NCI-H226 (cell line): ENCODE measurements at regions not wholly inside any gene's neighbourhood (a gene's known extent, or its start where the extent isn't known, plus 50 kb on each side); places are given as distances from the start of the nearest gene placed in this dataset.
"Not testable (repeated sequence)": the region's sequence is repeated elsewhere in the genome, so short reads cannot be mapped to it uniquely, and the experiment has no call there.

Source experiments
- DNase-seq: peaks from one replicate; pipeline ENCODE4 v3.0.0-alpha.2; 2015

GRCh38 chr6:85191656-85192055 is 258.2 kb upstream of the NT5E start:
- DNase-seq, result peak; percentile 51

- no peak for DNase-seq
These were observed 263.2 kb upstream of the NT5E start for GRCh38 chr6:85186546-85187175.

DNA sequence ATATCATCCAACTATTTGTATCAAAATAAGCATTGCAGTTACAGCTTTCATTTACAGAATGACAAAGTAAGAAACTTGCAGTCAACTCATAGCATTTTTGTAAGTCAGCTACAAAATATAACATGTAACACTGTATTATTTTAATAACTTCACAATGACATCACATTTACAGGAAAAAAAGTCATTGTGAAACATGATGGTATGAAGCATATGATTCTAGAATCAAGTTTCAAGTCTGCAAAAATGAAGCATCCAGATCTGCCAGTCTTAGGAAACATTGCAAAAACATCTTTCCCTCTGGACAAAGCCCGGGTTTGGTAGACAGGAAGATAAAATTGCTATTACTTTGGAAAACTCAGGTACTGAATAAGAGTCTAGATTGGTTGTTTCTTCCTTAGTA is 263.9 kb upstream of the NT5E start:
- DNase-seq, result peak; percentile 29

DNA sequence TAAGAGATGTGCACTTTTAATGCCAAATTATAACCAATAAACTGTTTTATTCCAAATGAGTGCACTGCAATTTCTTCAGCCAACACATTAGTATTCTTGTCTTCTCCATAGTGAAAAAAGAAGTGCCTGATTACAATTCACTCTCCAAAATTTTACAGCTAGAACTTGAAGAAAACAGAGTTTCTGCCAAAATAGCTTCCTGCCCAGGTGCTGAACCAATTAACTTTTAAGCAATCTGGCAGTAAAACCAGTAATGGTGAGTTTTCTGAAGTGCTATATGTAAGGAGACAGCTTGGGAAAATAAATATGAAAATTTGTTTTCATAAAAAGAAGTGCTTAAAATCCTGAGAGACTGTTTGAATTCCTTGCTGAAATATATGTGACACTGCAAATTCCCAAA is 266.0 kb upstream of the NT5E start:
- no peak for DNase-seq

DNA sequence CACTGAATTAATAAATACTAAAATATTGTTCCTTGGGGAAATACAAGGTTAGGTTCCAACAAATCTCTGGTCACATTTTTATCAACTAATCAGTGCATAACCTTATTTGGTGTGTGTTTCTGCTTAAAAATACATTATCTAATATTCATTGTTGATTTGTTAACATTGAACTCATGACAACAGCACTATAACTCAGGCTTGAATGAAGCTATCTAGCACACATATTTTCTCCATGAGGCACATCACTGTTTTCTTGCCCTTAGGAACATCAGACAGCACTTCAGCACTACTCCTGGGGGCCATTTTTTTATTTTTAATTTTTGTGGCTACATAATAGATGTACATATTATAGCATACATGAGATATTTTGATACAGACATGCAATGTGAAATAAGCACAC is 277.2 kb upstream of the NT5E start:
- no peak for DNase-seq

GRCh38 chr6:85172161-85172560 is 277.7 kb upstream of the NT5E start:
- no peak for DNase-seq

DNA sequence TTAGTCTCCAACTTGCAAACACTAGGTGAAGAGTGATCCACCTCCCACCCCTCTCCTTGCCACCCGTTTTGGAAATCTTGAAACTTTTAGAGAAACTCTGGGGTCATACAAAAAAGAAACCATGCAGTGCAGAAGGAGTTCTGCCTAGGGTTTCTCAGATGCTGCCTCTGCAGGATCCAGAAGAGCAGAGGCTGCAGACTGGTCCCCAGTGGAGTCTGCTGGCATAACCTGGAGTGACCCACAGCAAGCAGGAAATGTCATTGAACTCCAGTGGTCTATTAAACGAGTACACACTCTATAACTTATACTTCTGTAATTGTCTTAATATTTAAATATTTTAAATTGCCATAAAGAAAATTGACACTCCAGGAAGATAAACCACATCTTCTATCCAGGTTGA is 280.7 kb upstream of the NT5E start:
- no peak for DNase-seq

GRCh38 chr6:85168146-85168545 is 281.7 kb upstream of the NT5E start:
- DNase-seq, result no peak

- DNase-seq, result no peak
These were observed 283.7 kb upstream of the NT5E start for GRCh38 chr6:85166114-85166741.

GRCh38 chr6:85163156-85164080 is 286.5 kb upstream of the NT5E start:
- no peak for DNase-seq

- DNase-seq, result no peak
These were observed 292.6 kb upstream of the NT5E start for GRCh38 chr6:85157311-85157710.

DNA sequence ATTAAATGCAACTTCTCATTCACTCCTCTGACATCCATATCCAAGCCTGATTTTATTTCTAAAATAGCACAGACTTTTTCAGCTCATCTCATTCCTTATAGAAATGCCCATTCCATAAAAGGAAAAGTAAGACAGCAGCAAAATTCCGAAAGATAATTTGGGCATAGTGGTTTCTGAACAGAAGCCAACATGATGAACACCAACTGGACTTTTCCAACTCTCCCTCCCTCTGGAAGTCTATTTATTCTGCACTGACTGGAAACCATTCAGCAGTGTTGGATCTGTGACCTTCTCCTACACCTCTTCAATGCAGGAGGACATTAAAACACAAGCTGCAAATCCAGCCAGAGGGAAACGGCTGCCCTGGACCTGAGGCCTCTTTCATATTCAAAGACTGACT is 306.2 kb upstream of the NT5E start:
- DNase-seq, result no peak

DNA sequence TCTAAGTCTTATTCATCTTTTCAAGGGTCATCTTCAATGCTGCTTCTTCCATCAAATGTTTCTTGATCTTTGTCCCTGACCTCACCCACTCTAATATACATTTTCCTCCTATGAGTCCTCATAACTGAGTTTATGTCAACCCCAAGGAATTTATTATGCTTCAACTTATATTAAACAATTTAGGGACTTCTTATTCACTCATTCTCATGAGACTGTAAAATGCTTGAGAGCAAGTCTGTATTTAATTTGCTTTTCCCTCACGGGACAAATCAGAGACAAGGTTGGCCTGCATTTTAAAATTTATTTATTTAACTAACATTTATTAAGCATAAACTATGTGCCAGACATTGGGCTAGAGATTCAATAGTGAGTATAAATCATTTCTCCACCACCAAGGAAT is 312.0 kb upstream of the NT5E start:
- no peak for DNase-seq

DNA sequence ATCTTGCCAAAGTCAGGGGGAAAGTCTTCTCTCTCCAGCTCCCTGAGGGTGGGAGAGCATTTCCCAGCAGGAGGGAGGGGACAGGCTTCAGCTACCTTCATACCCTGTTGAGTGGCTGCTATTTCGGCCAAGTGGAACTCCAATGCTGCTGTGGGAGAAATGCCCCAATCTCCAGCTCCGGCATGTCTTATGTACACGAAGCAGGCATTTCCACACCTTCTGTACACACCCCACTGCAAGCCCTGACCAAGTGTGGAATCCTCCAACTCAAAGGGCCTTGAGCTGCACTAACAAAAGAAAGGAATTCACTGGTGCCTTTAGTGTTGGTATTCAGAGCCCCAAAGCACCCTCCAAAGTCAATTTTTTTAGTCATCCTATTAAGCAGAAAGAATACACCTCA is 313.6 kb upstream of the NT5E start:
- no peak for DNase-seq

DNA sequence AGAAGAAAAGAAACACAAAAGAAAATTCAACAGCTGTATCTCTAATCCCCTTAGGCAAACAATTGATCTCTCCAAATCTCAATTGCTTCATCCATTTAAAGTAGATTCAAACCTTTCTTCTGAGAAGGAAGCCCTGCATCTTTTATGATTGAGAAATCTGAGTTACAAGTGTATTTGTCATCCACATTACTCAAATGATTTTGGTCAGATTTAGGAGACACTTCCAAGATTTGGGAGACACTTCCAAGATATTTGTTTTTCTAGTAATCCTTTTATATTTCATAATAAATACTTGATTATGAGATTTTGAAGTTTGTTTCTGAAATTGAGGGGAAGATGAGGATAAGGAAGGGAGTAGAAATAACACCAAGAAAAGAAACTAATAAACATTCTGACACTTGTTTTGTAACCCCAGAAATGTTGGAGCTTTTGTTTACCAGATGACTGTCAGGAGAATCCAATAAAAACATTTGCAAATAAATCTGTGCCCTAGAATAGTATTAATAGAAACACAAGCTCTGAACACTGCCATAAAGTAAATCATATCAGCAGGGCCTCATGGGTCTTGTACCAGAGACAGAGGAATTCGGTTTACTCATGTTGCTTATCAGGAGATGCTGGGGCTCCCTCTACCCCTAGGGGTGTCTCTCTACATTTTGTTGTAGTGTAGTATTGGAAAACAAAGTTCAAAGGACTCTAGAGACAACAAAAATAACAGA is 314.3 kb upstream of the NT5E start:
- peak; percentile 45 for DNase-seq

- no peak for DNase-seq
These were observed 315.7 kb upstream of the NT5E start for GRCh38 chr6:85134172-85134571.

DNA sequence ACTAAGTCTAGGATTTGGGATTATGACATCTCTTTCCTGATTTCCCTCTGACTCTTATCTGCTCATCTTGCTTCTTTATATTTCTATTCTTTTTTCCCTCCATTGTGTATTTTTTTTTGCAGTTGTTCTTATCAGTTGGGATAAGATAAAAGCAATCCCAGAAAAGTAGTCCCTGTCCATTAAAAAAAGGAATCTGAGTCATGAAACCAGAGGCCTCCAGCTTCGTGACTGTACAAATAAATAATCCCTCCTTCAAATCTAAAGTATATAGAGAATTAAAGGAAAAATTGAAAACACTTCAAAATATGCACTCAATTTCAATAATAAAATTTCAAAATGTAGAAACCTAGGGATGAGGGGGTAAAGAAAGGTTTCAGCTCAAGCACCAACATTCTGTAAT is 317.8 kb upstream of the NT5E start:
- peak; percentile 17 for DNase-seq

DNA sequence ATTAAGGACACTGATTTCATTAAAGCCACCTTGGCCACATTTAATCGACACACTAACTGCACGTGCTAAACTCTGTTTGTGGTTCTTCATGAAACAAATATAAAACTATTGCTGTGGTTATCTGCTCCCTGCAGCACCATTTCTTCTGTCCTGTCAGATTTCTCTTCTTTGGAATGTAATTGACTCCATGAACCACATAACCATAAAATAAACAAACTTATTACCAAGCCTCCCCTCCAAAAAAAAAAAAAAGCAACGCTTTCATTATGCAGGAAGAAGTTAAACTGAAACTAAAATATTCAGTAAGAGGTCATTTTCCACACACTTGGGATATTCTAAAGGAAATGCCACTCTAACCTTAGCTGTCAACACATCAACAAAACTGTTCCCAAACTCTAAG is 319.1 kb upstream of the NT5E start:
- DNase-seq, result no peak

DNA sequence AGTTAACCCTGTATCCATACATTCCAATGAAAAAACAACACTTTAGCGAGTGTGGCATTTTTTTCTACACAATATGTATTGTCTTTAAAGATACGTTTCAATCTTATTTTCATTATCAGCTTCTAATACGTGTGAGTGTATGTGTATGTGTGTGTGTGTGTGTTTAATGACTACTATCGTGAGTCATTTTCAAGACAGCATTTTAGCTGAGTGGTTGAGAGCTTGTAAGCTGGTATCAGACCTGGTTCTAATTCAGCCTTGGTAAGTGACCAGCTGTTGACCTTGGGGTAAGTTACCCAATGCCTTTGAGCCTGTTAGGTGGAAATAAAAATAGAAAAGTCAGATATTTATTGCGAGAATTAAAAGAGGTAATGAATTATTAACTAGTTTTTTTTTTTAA is 320.0 kb upstream of the NT5E start:
- no peak for DNase-seq

GRCh38 chr6:85128781-85129180 is 321.1 kb upstream of the NT5E start:
- DNase-seq, result no peak

GRCh38 chr6:85128256-85128655 is 321.6 kb upstream of the NT5E start:
- DNase-seq, result not testable (repeated sequence)

DNA sequence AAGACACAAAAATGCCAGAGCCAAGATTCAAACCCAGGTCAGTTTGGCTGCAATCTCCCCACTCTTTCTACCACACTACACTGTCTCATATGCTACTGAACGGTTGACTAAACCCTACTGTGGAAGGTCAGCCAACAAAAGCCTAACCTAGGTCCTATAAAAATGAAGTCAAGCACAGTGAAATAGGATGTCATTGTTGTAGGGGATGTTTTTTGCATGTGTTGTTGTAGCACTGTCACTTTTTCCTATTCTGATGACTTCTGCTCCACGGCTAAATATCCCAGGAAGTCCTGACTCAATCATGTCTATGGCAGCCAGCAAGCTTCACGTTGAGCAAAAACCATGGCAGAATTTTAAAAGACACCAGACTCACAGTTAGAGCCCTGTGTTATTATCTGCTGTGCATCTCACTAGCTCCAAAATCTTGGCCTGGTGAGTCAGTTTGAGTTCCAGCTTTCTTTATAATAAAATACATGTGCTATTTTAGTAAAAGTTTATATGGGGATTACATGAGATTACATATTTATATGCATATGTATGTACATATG is 322.1 kb upstream of the NT5E start:
- DNase-seq, result no peak

GRCh38 chr6:85127168-85127498 is 322.8 kb upstream of the NT5E start:
- DNase-seq, result no peak
